GM08714 (cell line): ENCODE measurements at regions not wholly inside any gene's neighbourhood (a gene's known extent, or its start where the extent isn't known, plus 50 kb on each side); places are given as distances from the start of the nearest gene placed in this dataset.
"Not testable (repeated sequence)": the region's sequence is repeated elsewhere in the genome, so short reads cannot be mapped to it uniquely, and the experiment has no call there.

Experiments used
- H3K4me3 ChIP-seq: fragments of 200-500 bp; sonication (Bioruptor generic); 2 replicates; pipeline ENCODE4 v1.5.1; 2014; ENCODE audit warnings: mild to moderate bottlenecking, low read length, inconsistent platforms
- ZNF274 ChIP-seq: IDR thresholded peaks from 2 replicates; pipeline ENCODE4 v1.6.1; 2012; ENCODE audit warnings: mild to moderate bottlenecking, low read depth, low read length

DNA sequence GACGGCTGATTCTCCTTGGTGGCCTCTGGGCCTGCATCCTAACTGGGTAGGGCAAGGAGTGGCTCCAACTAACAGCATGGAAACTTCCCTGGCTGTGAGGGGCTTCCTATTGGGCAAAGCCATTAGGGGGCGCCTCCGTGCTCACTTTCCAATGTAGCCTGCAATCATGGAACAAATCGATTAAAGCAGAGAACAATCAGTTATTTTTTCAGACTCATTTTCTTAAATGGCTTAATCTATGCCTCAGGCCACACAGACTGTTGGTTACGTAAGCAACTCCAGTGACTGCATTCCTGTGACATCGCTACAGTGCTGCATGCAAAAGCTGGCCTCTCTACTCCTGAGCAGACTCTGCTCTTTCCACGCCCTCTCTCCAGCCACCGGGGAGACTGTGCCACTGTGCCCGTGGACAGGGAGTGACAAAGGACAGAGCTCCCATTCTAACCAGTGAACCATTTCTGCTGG is 278.9 kb downstream of the KLF13 start:
- no peak overlapping the region for H3K4me3 ChIP-seq
- no peak for TF ChIP-seq ZNF274

DNA sequence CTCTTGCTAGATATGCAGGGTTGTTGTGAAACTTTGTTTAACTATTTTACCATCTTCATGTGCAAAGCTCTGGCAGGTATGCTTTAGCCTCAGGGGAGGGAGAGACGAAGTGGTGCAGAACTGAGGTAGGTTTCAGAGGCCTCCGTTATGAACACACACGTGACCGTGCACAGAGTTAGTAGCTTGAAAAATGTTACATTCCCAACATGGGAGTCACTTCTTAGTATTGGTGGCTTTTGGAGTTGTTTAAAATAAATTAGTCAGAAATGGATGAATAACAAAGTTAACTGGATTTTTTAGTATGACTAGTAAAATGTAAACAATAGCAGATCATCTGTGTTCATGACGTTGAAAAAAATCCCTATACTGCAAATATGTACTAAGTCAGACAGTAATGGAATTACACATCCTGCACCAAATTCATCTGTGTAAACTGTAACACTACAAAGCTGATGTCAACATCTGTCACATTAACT is 279.6 kb downstream of the KLF13 start:
- TF ChIP-seq ZNF274, result no peak
- no peak overlapping the region for H3K4me3 ChIP-seq

DNA sequence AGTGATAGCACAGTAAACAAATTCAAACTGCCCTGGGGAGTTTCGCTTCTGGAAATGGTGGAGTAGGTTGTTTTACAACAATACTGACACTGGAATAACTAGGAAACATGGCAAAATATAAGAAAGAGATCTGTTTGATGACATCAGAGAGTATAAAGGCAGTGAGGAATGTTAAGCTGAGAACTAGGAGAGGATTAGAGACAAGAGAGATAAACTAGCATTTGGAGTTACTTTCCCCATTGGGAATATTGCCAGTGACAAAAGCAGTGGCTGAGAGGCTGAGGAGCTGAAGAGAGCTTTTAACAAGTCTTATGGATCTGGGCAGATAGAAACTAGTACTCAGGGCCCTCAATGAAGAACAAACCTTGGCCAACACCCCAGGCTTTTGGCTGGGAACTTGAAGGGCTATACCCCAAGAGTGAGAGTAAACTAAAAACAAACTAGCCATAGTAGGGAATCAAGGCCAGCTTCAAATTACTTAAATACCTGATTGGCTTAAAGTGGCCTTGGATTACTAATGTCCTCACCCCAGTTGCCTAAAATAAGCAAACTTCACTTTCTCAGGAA is 280.4 kb downstream of the KLF13 start:
- no peak for TF ChIP-seq ZNF274

DNA sequence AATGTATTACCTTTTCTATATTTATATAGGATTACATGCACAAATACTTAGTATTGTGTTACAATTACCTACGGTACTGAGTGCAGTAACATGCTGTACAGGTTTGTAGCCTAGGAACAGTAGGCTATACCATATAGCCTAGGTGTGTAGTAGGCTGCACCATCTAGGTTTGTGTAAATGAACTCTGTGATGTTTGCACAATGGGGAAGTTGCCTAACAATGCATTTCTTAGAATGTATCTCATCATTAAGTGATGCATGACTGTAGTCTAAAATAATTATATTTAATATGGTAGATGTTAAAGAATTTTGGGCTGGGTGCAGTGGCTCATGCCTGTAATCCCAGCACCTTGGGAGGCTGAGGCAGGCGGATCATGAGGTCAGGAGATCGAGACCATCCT is 281.0 kb downstream of the KLF13 start:
- H3K4me3 ChIP-seq, result no peak overlapping the region
- no peak for TF ChIP-seq ZNF274

More for the DNA sequence above, 280.4 kb downstream of the KLF13 start:
- no peak overlapping the region for H3K4me3 ChIP-seq

DNA sequence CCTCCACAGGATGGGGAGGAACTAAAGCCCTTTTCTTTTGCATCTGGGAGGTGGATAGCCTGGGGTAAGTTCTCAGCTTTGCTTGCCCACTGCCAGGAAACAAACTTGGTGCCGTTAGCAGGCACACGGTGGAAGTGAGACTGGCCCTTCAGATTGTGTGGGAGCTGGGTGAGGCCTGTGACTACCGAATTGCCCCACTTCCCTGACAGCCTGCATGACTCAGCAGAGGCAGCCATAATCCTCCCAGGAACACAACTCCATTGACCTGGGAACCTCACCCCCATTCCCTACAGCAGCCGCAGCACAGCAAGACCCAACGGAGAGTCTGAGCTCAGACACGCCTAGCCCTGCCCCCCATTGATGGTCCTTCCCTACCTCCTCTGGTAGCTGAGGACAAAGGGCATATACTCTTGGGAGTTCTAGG is 282.6 kb downstream of the KLF13 start:
- no peak for TF ChIP-seq ZNF274
- H3K4me3 ChIP-seq, result no peak overlapping the region

DNA sequence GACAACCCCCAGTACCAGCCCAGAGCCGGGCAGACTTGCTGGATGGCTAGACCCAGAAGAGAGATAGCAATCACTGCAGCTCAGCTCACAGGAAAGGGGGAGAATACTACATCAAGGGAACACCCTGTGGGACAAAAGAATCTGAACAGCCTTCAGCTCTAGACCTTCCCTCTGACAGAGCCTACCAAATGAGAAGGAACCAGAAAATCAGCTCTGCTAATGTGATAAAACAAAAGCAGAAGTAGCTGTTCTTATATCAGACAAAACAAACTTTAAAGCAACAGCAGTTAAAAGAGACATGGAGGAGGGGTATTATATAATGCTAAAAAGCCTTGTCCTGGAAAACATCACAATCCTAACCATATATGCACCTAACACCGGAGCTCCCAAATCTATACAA is 283.3 kb downstream of the KLF13 start:
- no peak overlapping the region for H3K4me3 ChIP-seq
- no peak for TF ChIP-seq ZNF274

DNA sequence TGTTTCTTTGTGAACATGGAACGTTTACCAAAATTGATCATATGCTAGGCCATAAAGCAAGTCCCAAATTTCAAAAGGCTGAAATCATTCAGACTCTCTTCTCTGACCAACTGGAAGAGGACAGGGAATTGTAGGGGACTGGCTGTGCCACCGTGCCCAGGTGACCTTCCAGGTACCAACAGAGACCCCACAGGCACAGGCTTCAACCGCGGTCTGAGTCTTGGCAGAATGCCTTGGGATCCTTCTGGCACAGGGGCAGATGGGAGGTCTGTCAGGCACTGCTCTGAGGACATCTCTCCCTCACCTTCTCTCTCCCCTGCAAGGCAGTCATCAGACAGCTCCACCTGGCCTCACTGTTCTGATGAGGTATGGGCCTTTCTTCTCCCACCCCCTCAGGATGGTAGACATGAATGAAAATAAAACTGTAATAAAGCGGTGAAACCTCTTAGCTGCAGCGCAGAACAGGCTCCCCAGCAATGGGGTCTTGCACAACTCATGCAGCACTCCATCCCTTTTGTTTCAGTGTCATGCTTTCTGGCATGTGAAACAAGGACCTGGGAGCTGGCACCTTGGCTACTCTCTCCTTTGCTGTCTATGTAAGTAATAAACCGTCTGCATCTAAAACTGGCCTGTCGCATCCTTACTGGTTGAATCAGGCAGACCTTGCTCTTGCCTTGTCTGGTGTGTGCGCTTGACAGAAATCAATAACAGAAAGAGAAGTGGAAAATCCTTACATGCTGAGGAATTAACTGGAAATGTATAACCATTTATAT is 289.2 kb downstream of the KLF13 start:
- TF ChIP-seq ZNF274, result no peak
- no peak overlapping the region for H3K4me3 ChIP-seq

DNA sequence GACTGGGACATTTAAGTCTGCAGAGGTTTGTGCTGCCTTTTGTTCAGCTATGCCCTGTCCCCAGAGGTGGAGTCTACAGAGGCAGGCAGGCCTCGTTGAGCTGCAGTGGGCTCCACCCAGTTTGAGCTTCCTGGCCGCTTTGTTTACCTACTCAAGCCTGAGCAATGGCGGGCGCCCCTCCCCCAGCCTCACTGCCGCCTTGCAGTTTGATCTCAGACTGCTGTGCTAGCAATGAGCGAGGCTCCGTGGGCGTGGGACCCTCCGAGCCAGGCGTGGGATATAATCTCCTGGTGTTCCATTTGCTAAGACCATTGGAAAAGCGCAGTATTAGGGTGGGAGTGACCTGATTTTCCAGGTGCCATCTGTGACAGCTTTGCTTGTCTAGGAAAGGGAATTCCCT is 296.7 kb downstream of the KLF13 start:
- H3K4me3 ChIP-seq, result not testable (repeated sequence)

DNA sequence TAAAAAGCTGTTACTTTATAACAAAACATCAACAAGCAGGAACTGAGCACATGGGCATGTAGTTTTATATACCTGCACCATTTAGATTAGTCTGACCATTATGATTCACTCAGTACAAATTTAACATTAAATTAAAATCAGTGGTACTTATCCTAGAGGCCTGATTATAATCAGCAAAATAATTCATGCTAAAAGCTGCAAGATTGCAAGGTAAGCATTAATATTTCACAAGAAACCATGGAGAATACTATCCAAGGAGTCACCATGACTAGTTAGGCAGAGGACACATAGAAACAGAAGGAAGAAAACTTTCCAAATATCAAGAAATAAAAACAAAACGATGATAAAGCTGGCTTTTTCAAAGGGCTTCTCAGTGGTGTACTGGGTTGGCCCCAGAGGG is 297.5 kb downstream of the KLF13 start:
- H3K4me3 ChIP-seq, result not testable (repeated sequence)

DNA sequence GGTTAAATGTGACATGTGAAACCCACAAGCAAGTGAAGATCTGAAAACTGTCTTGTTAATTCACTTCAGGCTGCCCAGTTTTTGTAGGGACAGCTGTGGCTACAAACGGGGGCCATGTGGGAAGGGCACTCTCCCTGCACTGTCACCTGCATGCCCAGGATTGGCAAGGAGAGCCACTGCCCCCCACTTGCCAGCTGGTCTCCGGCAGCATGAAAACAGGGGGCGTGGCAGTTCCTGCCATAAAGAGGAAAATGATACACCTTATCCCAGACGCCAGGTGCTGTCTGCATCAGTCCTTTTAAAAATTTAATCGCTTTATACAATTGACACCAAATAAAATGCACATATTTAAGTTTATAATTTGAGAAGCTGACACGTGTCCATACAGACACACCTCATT is 309.1 kb downstream of the KLF13 start:
- not testable (repeated sequence) for H3K4me3 ChIP-seq

DNA sequence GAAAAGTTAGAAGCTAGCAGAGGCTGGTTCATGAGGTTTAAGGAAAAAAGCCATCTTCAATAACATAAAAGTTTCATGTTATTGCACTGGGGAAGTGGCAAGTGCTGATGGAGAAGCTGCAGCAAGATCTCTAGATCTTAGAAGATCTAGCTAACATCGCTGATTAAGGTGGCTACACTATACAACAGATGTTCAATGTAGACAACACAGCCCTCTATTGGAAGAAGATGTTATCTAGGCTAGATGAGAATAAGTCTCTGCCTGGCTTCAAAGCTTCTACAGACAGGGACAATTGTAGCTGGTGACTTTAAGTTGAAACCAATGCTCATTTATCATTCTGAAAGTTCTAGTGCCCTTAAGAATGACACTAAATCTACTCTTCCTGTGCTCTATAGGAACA is 310.3 kb downstream of the KLF13 start:
- H3K4me3 ChIP-seq, result not testable (repeated sequence)

DNA sequence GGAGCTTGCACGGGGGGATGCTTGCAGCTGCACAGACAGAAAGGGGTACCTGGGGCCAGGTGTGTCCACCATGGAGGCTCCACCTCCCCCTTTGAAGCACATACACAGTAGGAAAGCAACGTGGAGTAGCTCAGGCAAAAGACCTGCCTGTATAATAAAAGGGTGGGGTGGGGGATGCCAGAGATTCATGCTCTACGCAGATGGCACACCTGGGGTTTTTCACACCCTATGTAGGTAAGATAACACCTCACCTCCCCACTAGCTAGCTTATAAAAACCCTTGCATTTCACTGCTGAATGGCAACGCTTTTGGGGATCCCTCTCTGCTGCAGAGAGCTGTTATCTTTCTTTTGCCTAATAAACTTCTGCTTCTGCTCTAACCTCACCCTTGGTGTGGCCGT is 317.3 kb downstream of the KLF13 start:
- H3K4me3 ChIP-seq, result not testable (repeated sequence)

DNA sequence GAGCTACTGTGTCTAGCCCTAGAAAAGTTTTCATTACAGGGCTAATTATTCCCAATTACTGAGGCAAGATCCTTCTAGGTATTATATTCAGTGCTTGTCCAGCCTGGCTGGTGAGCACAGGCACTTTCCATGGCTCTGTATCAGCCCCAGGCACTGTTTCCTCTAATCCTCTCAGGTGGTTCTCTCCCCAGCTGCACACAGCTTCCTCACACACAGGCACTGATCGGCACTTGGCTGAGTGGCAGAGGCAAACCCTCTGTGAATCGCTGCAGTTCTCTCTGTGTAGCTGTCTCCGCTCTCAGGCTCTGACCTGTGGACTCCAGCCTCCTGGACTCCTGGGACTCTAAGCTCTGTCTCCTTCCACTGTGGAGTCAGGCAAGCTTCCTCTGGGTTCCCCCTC is 318.1 kb downstream of the KLF13 start:
- not testable (repeated sequence) for H3K4me3 ChIP-seq

DNA sequence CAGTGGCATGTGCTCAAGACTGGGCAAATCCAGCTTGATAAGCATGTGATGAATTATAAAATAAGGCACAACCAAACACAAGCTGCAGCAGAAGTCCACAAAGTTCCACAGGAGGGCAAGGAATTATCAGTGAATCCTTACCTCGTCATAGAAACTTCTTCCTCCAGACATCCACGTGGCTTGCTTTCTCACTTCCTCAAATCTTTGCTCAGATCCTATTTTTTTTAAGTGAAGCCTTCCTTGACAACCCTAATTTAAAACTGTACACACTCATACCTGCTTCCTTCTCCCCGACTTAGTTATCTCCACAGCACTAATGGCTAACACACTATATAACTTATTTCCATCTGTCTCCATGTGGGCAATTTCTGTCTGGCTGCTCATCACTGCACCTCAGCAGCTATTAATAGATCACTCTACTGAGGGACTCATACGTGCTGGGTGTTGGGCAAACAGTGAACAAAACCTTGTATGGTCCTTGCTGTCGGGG is 320.7 kb downstream of the KLF13 start:
- H3K4me3 ChIP-seq, result not testable (repeated sequence)

DNA sequence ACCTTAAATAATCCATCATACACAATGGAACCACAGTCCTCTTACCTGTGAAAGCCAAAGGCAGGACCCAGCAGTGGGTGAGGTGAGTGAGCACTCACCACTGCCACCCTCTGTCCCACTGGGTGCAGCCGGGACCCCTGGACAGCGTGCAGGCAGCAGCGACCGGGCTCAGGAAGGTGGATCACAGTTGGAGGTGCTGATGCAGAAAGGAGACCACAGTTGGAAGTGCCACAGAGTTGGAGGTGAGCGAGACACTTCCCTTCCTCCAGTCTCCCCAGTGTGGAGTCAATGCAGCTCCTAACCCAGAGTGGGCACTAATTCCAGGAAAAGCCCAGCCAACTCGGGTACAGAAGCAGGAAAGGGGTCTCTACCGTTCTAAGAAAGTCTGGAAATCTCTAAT is 323.0 kb downstream of the KLF13 start:
- H3K4me3 ChIP-seq, result not testable (repeated sequence)

DNA sequence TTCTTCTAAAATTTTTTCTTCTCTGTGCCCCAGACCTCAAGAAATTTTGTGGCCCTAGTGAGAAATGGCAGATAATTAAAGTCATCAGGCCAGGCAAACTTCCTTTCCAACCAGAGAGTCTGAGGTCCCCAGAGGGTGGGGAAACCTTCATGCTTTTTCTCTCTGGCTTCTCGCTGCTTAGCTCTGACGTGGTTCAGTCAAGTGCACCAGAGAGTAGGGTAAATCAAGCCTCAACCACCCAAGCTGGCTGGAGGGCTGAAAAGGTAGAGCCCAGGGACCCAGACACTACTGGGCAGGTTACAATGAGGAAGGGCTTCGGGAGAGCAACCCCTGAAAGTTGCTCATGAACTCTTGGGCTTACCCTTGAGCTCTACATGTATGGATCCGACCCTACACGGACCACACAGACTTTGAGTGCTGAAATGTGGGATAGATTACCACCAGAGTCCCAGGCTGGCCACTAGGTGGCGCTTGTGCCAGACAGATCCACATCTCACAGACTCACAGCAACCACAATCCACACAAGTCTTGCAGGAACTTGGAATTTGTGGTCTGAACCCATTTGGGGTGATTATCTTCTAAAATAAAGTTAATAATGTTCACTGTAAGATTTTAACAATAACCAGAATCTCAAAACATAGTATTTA is 323.5 kb downstream of the KLF13 start:
- H3K4me3 ChIP-seq, result not testable (repeated sequence)

DNA sequence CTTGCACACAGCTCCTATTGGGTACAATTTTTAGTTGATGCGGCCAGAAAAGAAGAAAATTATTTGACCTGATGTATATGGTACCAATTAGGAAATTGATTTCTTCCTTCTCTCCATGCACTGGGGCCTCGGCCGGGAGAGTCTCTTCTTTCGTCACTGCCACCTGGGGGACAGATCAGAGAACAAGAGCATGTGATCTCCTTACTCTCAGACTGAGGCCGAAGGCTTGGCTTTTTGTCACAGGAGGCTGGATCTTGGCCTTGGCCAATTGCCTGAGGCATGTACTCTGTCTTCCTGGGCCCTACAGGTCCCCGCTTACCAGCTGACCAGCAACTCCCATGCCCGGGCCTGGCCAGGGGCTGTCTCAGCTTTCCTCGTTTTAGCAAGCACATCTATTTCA is 330.3 kb downstream of the KLF13 start:
- H3K4me3 ChIP-seq, result not testable (repeated sequence)
